Stimulated activated CD4-positive, alpha-beta T cell treated with anti-CD3 and anti-CD28 coated beads, Interleukin-1b, Interleukin-23, amount 100 ng/mL, for 1 hour (primary cell): ENCODE measurements at regions not wholly inside any gene's neighbourhood (a gene's known extent, or its start where the extent isn't known, plus 50 kb on each side); places are given as distances from the start of the nearest gene placed in this dataset.
"Not testable (repeated sequence)": the region's sequence is repeated elsewhere in the genome, so short reads cannot be mapped to it uniquely, and the experiment has no call there.

Experiments used
- DNase-seq, 2 donors: peaks; one replicate each; pipeline ENCODE4 v3.0.0-alpha.2; 2020; ENCODE audit warnings: low read depth in 2 of 2

GRCh38 chr1:221965252-221965651 is 223.4 kb upstream of the DUSP10 start:
- DNase-seq, result no peak

GRCh38 chr1:221963742-221964141 is 221.9 kb upstream of the DUSP10 start:
- DNase-seq, result no peak

- DNase-seq, result no peak
These were observed 220.5 kb upstream of the DUSP10 start for GRCh38 chr1:221962385-221962784.

- no peak for DNase-seq
These were observed 219.8 kb upstream of the DUSP10 start for GRCh38 chr1:221961532-221962292.

GRCh38 chr1:221958161-221958562 is 216.3 kb upstream of the DUSP10 start:
- not testable (repeated sequence) for DNase-seq

GRCh38 chr1:221957350-221957749 is 215.5 kb upstream of the DUSP10 start:
- DNase-seq, result not testable (repeated sequence)

GRCh38 chr1:221949996-221950395 is 208.1 kb upstream of the DUSP10 start:
- DNase-seq, result no peak

GRCh38 chr1:221948459-221948858 is 206.6 kb upstream of the DUSP10 start:
- DNase-seq, result no peak

GRCh38 chr1:221947731-221948130 is 205.8 kb upstream of the DUSP10 start:
- DNase-seq, result no peak

- DNase-seq, result no peak
These were observed 204.9 kb upstream of the DUSP10 start for GRCh38 chr1:221946768-221947167.

GRCh38 chr1:221945669-221946068 is 203.8 kb upstream of the DUSP10 start:
- no peak for DNase-seq

GRCh38 chr1:221944247-221944870 is 202.5 kb upstream of the DUSP10 start:
- DNase-seq, result no peak

GRCh38 chr1:221940631-221941030 is 198.7 kb upstream of the DUSP10 start:
- no peak for DNase-seq

- no peak for DNase-seq
These were observed 197.7 kb upstream of the DUSP10 start for GRCh38 chr1:221939607-221940006.

- no peak for DNase-seq
These were observed 195.5 kb upstream of the DUSP10 start for GRCh38 chr1:221937155-221937953.

GRCh38 chr1:221933814-221934213 is 191.9 kb upstream of the DUSP10 start:
- DNase-seq, result no peak

GRCh38 chr1:221926441-221926840 is 184.6 kb upstream of the DUSP10 start:
- no peak for DNase-seq

GRCh38 chr1:221925947-221926346 is 184.1 kb upstream of the DUSP10 start:
- DNase-seq, result no peak

GRCh38 chr1:221923929-221924598 is 182.2 kb upstream of the DUSP10 start:
- DNase-seq, result no peak

- DNase-seq, result no peak
These were observed 180.0 kb upstream of the DUSP10 start for GRCh38 chr1:221921936-221922335.

- DNase-seq, result no peak
These were observed 177.9 kb upstream of the DUSP10 start for GRCh38 chr1:221919743-221920142.

GRCh38 chr1:221919341-221919740 is 177.5 kb upstream of the DUSP10 start:
- DNase-seq, result no peak
